Progenitor cell of endocrine pancreas (in vitro differentiated cells): ENCODE measurements at regions not wholly inside any gene's neighbourhood (a gene's known extent, or its start where the extent isn't known, plus 50 kb on each side); places are given as distances from the start of the nearest gene placed in this dataset.

Experiments used
- DNase-seq: peaks from one replicate; pipeline ENCODE4 v3.0.0; 2021; ENCODE audit warnings: low spot score; ENCODE audit not compliant: unreplicated experiment
- H3K27ac Mint-ChIP-seq: 2 replicates; pipeline ENCODE4 v1.8.0; 2021; ENCODE audit warnings: mild to moderate bottlenecking, moderate library complexity, mixed read lengths
- H3K27me3 Mint-ChIP-seq: 2 replicates; pipeline ENCODE4 v1.8.0; 2021; ENCODE audit warnings: mixed read lengths
- H3K36me3 Mint-ChIP-seq: 2 replicates; pipeline ENCODE4 v1.8.0; 2022; ENCODE audit warnings: mixed read lengths; ENCODE audit not compliant: insufficient read depth
- H3K4me1 Mint-ChIP-seq: 2 replicates; pipeline ENCODE4 v1.8.0; 2021; ENCODE audit warnings: low read depth, mixed read lengths
- H3K4me3 Mint-ChIP-seq: 2 replicates; pipeline ENCODE4 v1.8.0; 2021; ENCODE audit warnings: low read depth, mild to moderate bottlenecking, moderate library complexity, mixed read lengths
- H3K9me3 Mint-ChIP-seq: 2 replicates; pipeline ENCODE4 v1.8.0; 2021; ENCODE audit warnings: low read depth, mixed read lengths
- CTCF ChIP-seq: fragments of 200-600 bp; sonication (generic); IDR thresholded peaks from one replicate; pipeline ENCODE4 v1.5.0; 2021; ENCODE audit warnings: antibody characterized with exemption, mild to moderate bottlenecking; ENCODE audit not compliant: unreplicated experiment

- no peak overlapping the region for H3K27ac Mint-ChIP-seq
- no peak overlapping the region for H3K4me3 Mint-ChIP-seq
- no peak for TF ChIP-seq CTCF
- H3K36me3 Mint-ChIP-seq = no peaks in the 10 kb centered on the region
- no peaks in the 10 kb centered on the region for H3K9me3 Mint-ChIP-seq
- no peak for DNase-seq
- no peaks in the 10 kb centered on the region for H3K4me1 Mint-ChIP-seq
- H3K27me3 Mint-ChIP-seq = peaks cover 4% of the 10 kb centered on the region
Observed at GRCh38 chr16:6111390-6111789, 1013.8 kb upstream of the EEF2KMT start.

GRCh38 chr16:6110346-6110745 is 1012.8 kb upstream of the EEF2KMT start:
- no peak for DNase-seq
- no peak for TF ChIP-seq CTCF
- Mint-ChIP-seq H3K9me3 (no peaks in the 10 kb centered on the region), H3K36me3 (no peaks in the 10 kb centered on the region), H3K4me1 (no peaks in the 10 kb centered on the region), H3K27ac (no peak overlapping the region), H3K27me3 (peaks cover 4% of the 10 kb centered on the region), H3K4me3 (no peak overlapping the region)

- H3K27me3 Mint-ChIP-seq = no peaks in the 10 kb centered on the region
- no peaks in the 10 kb centered on the region for H3K36me3 Mint-ChIP-seq
- H3K27ac Mint-ChIP-seq = no peak overlapping the region
- TF ChIP-seq CTCF = no peak
- no peak overlapping the region for H3K4me3 Mint-ChIP-seq
- no peak for DNase-seq
- no peaks in the 10 kb centered on the region for H3K4me1 Mint-ChIP-seq
- H3K9me3 Mint-ChIP-seq = no peaks in the 10 kb centered on the region
Observed at GRCh38 chr16:6106061-6106460, 1008.5 kb upstream of the EEF2KMT start.

- no peaks in the 10 kb centered on the region for H3K36me3 Mint-ChIP-seq
- TF ChIP-seq CTCF = no peak
- H3K9me3 Mint-ChIP-seq = no peaks in the 10 kb centered on the region
Observed at GRCh38 chr16:6105115-6105514, 1007.5 kb upstream of the EEF2KMT start.

GRCh38 chr16:6104428-6104827 is 1006.8 kb upstream of the EEF2KMT start:
- no peak for DNase-seq
- no peak overlapping the region for H3K4me3 Mint-ChIP-seq
- no peak overlapping the region for H3K27ac Mint-ChIP-seq

More at GRCh38 chr16:6105115-6105514, 1007.5 kb upstream of the EEF2KMT start:
- DNase-seq = no peak
- H3K27ac Mint-ChIP-seq = no peak overlapping the region
- H3K27me3 Mint-ChIP-seq = no peaks in the 10 kb centered on the region
- H3K4me3 Mint-ChIP-seq = no peak overlapping the region
- H3K4me1 Mint-ChIP-seq = no peaks in the 10 kb centered on the region

More at GRCh38 chr16:6104428-6104827, 1006.8 kb upstream of the EEF2KMT start:
- TF ChIP-seq CTCF = no peak
- Mint-ChIP-seq H3K9me3 (no peaks in the 10 kb centered on the region), H3K36me3 (no peaks in the 10 kb centered on the region), H3K27me3 (no peaks in the 10 kb centered on the region), H3K4me1 (no peaks in the 10 kb centered on the region)
